ENCODE measurements at regions not wholly inside any gene's neighbourhood (a gene's known extent, or its start where the extent isn't known, plus 50 kb on each side); places are given as distances from the start of the nearest gene placed in this dataset.

DNA sequence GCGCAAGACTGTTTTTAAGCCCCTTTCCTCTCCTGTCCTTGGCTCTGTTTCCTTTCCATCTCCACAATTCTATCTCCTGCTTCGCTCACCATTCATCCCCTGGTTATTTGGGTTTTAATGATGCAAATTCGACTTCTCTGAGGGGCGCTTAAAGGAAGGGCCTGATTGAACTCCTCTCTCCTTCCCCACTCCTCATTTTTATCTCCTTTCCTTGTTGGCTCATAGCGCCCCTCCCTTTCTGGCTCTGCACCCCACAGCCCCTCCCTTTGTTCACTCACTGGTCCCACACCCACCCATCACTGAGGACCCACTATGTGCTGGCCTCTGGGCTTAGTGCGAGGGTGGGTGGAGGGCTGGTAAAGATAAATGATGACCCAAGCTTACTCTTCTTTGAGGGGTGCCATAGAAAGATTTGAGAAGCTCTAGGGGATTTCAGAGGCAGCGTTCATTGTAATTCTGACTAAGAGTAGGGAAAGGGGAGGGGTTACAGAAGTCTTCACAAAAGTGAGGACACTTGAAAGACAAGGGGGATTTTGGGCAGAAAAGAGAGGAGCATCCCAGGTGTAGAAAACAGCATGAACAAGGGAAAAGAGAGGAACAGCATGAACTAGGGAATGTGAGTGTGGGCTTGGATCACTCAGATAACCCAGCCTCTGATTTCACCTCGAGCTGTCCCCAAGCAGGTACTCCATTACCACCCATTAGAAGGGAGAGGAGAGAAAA, 507.8 kb downstream of the CD83 start:
- Histone ChIP-seq H3K27ac (ENCODE audit: low read length) (no peak overlapping the region), H3K4me3 (ENCODE audit: low read length) (no peak overlapping the region), H3K9me3 (ENCODE audit: low read length) (no peaks in the 10 kb centered on the region), H3K36me3 (ENCODE audit: insufficient read depth, low read length) (no peaks in the 10 kb centered on the region), H3K79me2 (replicated peaks; ENCODE audit: insufficient read depth, low read length) (no peaks in the 10 kb centered on the region), H2AFZ (ENCODE audit: low read depth, low read length) (no peak overlapping the region), H3K9ac (ENCODE audit: low read length) (no peak overlapping the region), H4K20me1 (ENCODE audit: insufficient read depth) (no peaks in the 10 kb centered on the region), H3K9me2 (ENCODE audit: insufficient read depth, low read length) (no peaks in the 10 kb centered on the region), H3F3A (ENCODE audit: insufficient read depth, low read length, poor library complexity, severe bottlenecking) (no peaks in the 10 kb centered on the region), H3K4me2 (ENCODE audit: low read length) (no peak overlapping the region), H3K27me3 (ENCODE audit: insufficient read depth, low read depth, low read length) (no peaks in the 10 kb centered on the region)
- TF ChIP-seq, protein P1, sequence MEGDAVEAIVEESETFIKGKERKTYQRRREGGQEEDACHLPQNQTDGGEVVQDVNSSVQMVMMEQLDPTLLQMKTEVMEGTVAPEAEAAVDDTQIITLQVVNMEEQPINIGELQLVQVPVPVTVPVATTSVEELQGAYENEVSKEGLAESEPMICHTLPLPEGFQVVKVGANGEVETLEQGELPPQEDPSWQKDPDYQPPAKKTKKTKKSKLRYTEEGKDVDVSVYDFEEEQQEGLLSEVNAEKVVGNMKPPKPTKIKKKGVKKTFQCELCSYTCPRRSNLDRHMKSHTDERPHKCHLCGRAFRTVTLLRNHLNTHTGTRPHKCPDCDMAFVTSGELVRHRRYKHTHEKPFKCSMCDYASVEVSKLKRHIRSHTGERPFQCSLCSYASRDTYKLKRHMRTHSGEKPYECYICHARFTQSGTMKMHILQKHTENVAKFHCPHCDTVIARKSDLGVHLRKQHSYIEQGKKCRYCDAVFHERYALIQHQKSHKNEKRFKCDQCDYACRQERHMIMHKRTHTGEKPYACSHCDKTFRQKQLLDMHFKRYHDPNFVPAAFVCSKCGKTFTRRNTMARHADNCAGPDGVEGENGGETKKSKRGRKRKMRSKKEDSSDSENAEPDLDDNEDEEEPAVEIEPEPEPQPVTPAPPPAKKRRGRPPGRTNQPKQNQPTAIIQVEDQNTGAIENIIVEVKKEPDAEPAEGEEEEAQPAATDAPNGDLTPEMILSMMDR (IDR thresholded peaks at IDR 0.05; ENCODE audit: poor library complexity, severe bottlenecking) = no peak
- TF ChIP-seq MXI1 (conservative IDR thresholded peaks at IDR 0.05; ENCODE audit: poor library complexity, severe bottlenecking) = no peak
- TF ChIP-seq POLR2AphosphoS5 (IDR thresholded peaks at IDR 0.05) = no peak
- TF ChIP-seq EZH2 (IDR thresholded peaks at IDR 0.05; ENCODE audit: borderline replicate concordance, insufficient read depth, low read length, poor library complexity, severe bottlenecking) = no peak

DNA sequence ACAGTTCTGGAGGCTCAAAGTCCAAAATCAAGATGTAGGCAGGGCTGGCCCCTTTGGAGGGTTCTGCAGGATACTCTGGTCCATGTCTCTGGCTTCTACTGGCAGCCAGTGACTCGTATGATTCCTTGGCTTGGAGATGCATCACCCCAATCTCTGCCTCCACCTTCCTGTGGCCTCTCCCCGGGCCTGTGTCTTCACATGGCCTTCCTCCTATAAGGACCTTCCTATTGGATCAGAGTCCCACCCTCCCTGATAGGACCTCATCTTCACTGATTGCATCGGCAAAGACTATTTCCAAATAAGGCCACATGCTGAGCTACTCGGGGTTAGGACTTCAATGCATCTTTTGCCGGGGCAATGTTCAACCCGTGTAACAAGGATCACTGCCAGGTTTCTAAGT, 509.0 kb downstream of the CD83 start:
- H3K27ac ChIP-seq (ENCODE audit: low read length) = no peak overlapping the region
- no peak overlapping the region for H2AFZ ChIP-seq (ENCODE audit: low read depth, low read length)
- H3K4me3 ChIP-seq (ENCODE audit: low read length) = no peak overlapping the region
- no peak overlapping the region for H3K4me2 ChIP-seq (ENCODE audit: low read length)
- H3K27me3 ChIP-seq (ENCODE audit: insufficient read depth, low read depth, low read length) = no peaks in the 10 kb centered on the region
- H3K9me2 ChIP-seq (ENCODE audit: insufficient read depth, low read length) = no peaks in the 10 kb centered on the region
- no peaks in the 10 kb centered on the region for H3K9me3 ChIP-seq (ENCODE audit: low read length)
- TF ChIP-seq TAF1 (IDR thresholded peaks at IDR 0.05; ENCODE audit: low read depth) = no peak
- TF ChIP-seq, protein P1 (IDR thresholded peaks at IDR 0.05; ENCODE audit: poor library complexity, severe bottlenecking) = no peak
- no peak for TF ChIP-seq EP300 (conservative IDR thresholded peaks at IDR 0.05; ENCODE audit: poor library complexity, severe bottlenecking)
- no peak for TF ChIP-seq MXI1 (conservative IDR thresholded peaks at IDR 0.05; ENCODE audit: poor library complexity, severe bottlenecking)
- TF ChIP-seq EZH2 (IDR thresholded peaks at IDR 0.05; ENCODE audit: borderline replicate concordance, insufficient read depth, low read length, poor library complexity, severe bottlenecking) = no peak
- no peak for TF ChIP-seq SMC3 (conservative IDR thresholded peaks at IDR 0.05; ENCODE audit: poor library complexity)
- TF ChIP-seq RAD21 (conservative IDR thresholded peaks at IDR 0.05) = no peak
- TF ChIP-seq, protein P2, sequence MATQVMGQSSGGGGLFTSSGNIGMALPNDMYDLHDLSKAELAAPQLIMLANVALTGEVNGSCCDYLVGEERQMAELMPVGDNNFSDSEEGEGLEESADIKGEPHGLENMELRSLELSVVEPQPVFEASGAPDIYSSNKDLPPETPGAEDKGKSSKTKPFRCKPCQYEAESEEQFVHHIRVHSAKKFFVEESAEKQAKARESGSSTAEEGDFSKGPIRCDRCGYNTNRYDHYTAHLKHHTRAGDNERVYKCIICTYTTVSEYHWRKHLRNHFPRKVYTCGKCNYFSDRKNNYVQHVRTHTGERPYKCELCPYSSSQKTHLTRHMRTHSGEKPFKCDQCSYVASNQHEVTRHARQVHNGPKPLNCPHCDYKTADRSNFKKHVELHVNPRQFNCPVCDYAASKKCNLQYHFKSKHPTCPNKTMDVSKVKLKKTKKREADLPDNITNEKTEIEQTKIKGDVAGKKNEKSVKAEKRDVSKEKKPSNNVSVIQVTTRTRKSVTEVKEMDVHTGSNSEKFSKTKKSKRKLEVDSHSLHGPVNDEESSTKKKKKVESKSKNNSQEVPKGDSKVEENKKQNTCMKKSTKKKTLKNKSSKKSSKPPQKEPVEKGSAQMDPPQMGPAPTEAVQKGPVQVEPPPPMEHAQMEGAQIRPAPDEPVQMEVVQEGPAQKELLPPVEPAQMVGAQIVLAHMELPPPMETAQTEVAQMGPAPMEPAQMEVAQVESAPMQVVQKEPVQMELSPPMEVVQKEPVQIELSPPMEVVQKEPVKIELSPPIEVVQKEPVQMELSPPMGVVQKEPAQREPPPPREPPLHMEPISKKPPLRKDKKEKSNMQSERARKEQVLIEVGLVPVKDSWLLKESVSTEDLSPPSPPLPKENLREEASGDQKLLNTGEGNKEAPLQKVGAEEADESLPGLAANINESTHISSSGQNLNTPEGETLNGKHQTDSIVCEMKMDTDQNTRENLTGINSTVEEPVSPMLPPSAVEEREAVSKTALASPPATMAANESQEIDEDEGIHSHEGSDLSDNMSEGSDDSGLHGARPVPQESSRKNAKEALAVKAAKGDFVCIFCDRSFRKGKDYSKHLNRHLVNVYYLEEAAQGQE (IDR thresholded peaks at IDR 0.05; ENCODE audit: borderline replicate concordance) = no peak
- no peak for TF ChIP-seq POLR2AphosphoS5 (IDR thresholded peaks at IDR 0.05)
- no peaks in the 10 kb centered on the region for H4K20me1 ChIP-seq (ENCODE audit: insufficient read depth)
- H3K36me3 ChIP-seq (ENCODE audit: insufficient read depth, low read length) = no peaks in the 10 kb centered on the region
- H3K9ac ChIP-seq (ENCODE audit: low read length) = no peak overlapping the region
- H3K79me2 ChIP-seq (replicated peaks; ENCODE audit: insufficient read depth, low read length) = no peaks in the 10 kb centered on the region
- H3F3A ChIP-seq (ENCODE audit: insufficient read depth, low read length, poor library complexity, severe bottlenecking) = no peaks in the 10 kb centered on the region
